Neural progenitor cell (in vitro differentiated cells): ENCODE measurements at regions not wholly inside any gene's neighbourhood (a gene's known extent, or its start where the extent isn't known, plus 50 kb on each side); places are given as distances from the start of the nearest gene placed in this dataset.
"Not testable (repeated sequence)": the region's sequence is repeated elsewhere in the genome, so short reads cannot be mapped to it uniquely, and the experiment has no call there.

ENCODE experiments used
- EZH2 ChIP-seq: fragments of 200-600 bp; sonication (generic); IDR thresholded peaks from 2 replicates; pipeline ENCODE4 v1.6.1; 2017; ENCODE audit warnings: antibody characterized with exemption, mild to moderate bottlenecking, moderate library complexity
- EZH2phosphoT487 ChIP-seq: fragments of 200-600 bp; sonication (generic); IDR thresholded peaks from 2 replicates; pipeline ENCODE4 v1.6.1; 2017; ENCODE audit warnings: antibody characterized with exemption
- TF ChIP-seq, protein P1 (sequence below): fragments of 200-600 bp; sonication (generic); IDR thresholded peaks from 2 replicates; pipeline ENCODE4 v1.5.1; 2017; ENCODE audit warnings: antibody characterized with exemption, mild to moderate bottlenecking

DNA sequence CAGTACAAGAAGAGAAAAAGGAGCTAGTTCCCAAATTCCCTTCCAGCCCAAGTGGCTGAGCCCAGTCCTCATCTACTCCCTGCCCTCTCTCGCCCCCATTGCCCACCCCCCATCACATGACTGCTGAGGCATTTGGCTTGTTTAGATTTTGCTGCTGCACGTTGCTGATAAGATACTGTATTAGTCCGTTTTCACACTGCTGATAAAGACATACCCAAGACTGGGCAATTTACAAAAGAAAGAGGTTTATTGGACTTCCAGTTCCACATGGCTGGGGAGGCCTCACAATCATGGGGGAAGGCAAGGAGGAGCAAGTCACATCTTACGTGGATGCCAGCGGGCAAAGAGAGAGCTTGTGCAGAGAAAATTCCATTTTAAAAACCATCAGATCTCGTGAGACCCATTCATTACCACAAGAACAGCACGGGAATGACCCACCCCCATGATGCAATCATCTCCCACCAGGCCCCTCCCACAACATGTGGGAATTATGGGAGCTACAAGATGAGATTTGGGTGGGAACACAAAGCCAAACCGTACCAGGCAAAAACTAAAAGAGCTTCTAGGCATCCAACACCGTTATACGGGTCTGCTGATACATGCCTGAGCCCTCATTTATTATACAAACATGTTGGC, 243.4 kb downstream of the NUAK1 start:
- TF ChIP-seq, protein P1, sequence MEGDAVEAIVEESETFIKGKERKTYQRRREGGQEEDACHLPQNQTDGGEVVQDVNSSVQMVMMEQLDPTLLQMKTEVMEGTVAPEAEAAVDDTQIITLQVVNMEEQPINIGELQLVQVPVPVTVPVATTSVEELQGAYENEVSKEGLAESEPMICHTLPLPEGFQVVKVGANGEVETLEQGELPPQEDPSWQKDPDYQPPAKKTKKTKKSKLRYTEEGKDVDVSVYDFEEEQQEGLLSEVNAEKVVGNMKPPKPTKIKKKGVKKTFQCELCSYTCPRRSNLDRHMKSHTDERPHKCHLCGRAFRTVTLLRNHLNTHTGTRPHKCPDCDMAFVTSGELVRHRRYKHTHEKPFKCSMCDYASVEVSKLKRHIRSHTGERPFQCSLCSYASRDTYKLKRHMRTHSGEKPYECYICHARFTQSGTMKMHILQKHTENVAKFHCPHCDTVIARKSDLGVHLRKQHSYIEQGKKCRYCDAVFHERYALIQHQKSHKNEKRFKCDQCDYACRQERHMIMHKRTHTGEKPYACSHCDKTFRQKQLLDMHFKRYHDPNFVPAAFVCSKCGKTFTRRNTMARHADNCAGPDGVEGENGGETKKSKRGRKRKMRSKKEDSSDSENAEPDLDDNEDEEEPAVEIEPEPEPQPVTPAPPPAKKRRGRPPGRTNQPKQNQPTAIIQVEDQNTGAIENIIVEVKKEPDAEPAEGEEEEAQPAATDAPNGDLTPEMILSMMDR = not testable (repeated sequence)
- not testable (repeated sequence) for TF ChIP-seq EZH2, EZH2phosphoT487
